ENCODE measurements at regions not wholly inside any gene's neighbourhood (a gene's known extent, or its start where the extent isn't known, plus 50 kb on each side); places are given as distances from the start of the nearest gene placed in this dataset.

DNA sequence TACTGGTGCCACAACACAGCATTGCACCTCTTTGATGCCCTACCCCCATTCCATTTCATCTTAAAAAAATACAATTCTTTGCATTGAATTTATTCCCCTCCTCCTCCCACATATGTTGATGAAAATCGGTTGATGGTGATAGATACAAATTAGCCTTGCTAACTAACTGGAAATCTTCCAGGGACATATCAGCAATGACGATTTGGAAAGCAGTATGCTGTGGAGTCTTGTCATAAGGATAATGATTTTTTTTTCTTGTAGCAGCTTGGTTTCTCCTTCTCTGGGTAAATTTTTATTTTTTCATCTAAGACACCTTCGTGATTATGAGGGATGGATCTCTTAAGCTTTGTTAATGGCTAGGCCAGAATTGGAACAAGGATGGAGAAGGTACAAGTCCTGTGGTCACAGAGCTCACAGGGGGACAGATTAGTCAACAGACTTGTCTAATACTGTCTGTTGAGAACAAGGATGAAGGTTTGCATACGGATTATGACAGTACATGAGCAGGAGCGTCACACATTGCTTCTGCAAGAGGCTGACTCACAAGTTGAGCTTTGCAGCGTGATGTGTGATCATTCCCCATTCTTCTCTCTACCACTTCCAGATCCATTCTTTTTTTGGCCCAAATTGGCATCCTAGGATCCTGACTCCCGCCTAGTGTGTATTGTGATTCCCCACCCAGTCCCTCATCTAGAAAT is 233.1 kb upstream of the FERMT1 start:
- no peak for DNase-seq
- Histone ChIP-seq H3K4me2 (no peak overlapping the region), H3K27ac (ENCODE audit: low read depth in 2 of 2, low read length in 1 of 2) (no peak overlapping the region), H3K4me3 (ENCODE audit: low read depth in 2 of 2, low read length in 1 of 2) (no peak overlapping the region), H3F3A (replicated peaks; ENCODE audit: insufficient read depth) (no peaks in the 10 kb centered on the region), H3K27me3 (ENCODE audit: insufficient read depth) (no peaks in the 10 kb centered on the region), H3K79me2 (ENCODE audit: insufficient read depth) (no peaks in the 10 kb centered on the region), H3K9ac (no peak overlapping the region), H3K4me1 (ENCODE audit: control insufficient read depth in 1 of 2, insufficient read depth in 2 of 2, low read depth in 1 of 2, low read length in 1 of 2) (no peaks in the 10 kb centered on the region; a peak in 1 of 4 replicates), H4K20me1 (ENCODE audit: insufficient read depth) (no peaks in the 10 kb centered on the region), H3K36me3 (replicated peaks in 1 of 2; ENCODE audit: control insufficient read depth in 1 of 2, insufficient read depth in 2 of 2, low read length in 1 of 2) (no peaks in the 10 kb centered on the region), H3K9me3 (no peaks in the 10 kb centered on the region), H2AFZ (ENCODE audit: low read depth) (no peak overlapping the region), H3K9me2 (no peaks in the 10 kb centered on the region)
- TF ChIP-seq MEF2A (IDR thresholded peaks at IDR 0.05; ENCODE audit: borderline replicate concordance, low read depth) (no peak), SMC3 (IDR thresholded peaks at IDR 0.05; ENCODE audit: low read depth, low read length) (no peak), POLR2AphosphoS5 (IDR thresholded peaks at IDR 0.05; ENCODE audit: low read depth, low read length) (no peak), MXI1 (IDR thresholded peaks at IDR 0.05; ENCODE audit: low read depth, low read length) (no peak), TAF1 (IDR thresholded peaks at IDR 0.05; ENCODE audit: borderline replicate concordance, low read depth, low read length) (no peak), TCF12 (IDR thresholded peaks at IDR 0.05) (no peak), ELF1 (IDR thresholded peaks at IDR 0.05) (no peak)
- TF ChIP-seq, protein P1, sequence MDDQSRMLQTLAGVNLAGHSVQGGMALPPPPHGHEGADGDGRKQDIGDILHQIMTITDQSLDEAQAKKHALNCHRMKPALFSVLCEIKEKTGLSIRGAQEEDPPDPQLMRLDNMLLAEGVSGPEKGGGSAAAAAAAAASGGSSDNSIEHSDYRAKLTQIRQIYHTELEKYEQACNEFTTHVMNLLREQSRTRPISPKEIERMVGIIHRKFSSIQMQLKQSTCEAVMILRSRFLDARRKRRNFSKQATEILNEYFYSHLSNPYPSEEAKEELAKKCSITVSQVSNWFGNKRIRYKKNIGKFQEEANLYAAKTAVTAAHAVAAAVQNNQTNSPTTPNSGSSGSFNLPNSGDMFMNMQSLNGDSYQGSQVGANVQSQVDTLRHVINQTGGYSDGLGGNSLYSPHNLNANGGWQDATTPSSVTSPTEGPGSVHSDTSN (IDR thresholded peaks at IDR 0.05) = no peak
- TF ChIP-seq, protein P2, sequence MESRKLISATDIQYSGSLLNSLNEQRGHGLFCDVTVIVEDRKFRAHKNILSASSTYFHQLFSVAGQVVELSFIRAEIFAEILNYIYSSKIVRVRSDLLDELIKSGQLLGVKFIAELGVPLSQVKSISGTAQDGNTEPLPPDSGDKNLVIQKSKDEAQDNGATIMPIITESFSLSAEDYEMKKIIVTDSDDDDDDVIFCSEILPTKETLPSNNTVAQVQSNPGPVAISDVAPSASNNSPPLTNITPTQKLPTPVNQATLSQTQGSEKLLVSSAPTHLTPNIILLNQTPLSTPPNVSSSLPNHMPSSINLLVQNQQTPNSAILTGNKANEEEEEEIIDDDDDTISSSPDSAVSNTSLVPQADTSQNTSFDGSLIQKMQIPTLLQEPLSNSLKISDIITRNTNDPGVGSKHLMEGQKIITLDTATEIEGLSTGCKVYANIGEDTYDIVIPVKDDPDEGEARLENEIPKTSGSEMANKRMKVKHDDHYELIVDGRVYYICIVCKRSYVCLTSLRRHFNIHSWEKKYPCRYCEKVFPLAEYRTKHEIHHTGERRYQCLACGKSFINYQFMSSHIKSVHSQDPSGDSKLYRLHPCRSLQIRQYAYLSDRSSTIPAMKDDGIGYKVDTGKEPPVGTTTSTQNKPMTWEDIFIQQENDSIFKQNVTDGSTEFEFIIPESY (IDR thresholded peaks at IDR 0.05; ENCODE audit: borderline replicate concordance, low read depth) = no peak
- TF ChIP-seq, protein P3, sequence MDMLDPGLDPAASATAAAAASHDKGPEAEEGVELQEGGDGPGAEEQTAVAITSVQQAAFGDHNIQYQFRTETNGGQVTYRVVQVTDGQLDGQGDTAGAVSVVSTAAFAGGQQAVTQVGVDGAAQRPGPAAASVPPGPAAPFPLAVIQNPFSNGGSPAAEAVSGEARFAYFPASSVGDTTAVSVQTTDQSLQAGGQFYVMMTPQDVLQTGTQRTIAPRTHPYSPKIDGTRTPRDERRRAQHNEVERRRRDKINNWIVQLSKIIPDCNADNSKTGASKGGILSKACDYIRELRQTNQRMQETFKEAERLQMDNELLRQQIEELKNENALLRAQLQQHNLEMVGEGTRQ (IDR thresholded peaks at IDR 0.05; ENCODE audit: borderline replicate concordance, low read depth, low read length) = no peak
- TF ChIP-seq, protein P4, sequence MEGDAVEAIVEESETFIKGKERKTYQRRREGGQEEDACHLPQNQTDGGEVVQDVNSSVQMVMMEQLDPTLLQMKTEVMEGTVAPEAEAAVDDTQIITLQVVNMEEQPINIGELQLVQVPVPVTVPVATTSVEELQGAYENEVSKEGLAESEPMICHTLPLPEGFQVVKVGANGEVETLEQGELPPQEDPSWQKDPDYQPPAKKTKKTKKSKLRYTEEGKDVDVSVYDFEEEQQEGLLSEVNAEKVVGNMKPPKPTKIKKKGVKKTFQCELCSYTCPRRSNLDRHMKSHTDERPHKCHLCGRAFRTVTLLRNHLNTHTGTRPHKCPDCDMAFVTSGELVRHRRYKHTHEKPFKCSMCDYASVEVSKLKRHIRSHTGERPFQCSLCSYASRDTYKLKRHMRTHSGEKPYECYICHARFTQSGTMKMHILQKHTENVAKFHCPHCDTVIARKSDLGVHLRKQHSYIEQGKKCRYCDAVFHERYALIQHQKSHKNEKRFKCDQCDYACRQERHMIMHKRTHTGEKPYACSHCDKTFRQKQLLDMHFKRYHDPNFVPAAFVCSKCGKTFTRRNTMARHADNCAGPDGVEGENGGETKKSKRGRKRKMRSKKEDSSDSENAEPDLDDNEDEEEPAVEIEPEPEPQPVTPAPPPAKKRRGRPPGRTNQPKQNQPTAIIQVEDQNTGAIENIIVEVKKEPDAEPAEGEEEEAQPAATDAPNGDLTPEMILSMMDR (IDR thresholded peaks at IDR 0.05) = no peak
- TF ChIP-seq, protein P5, sequence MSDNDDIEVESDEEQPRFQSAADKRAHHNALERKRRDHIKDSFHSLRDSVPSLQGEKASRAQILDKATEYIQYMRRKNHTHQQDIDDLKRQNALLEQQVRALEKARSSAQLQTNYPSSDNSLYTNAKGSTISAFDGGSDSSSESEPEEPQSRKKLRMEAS (IDR thresholded peaks at IDR 0.05; ENCODE audit: low read depth) = no peak
- WGBS (ENCODE audit: low lambda C conversion rate) = 3% methylated on average over 7 of the region's 7 CpGs
- CTCF ChIA-PET = no interaction called here
- POLR2A ChIA-PET = no interaction called here

Data from SK-N-SH (cell line).